SK-MEL-5 (cell line): ENCODE measurements at regions not wholly inside any gene's neighbourhood (a gene's known extent, or its start where the extent isn't known, plus 50 kb on each side); places are given as distances from the start of the nearest gene placed in this dataset.

Source experiments
- DNase-seq: peaks from one replicate; pipeline ENCODE4 v3.0.0-alpha.2; 2016; ENCODE audit warnings: low read depth, low spot score
- in situ Hi-C: cut with HindIII; loops from 2 replicates; pipeline ENCODE4 v1.10.0; 2016; ENCODE audit warnings: low sequenced_read_pairs, high pct_unique_total_duplicates, low pct_unique_long_range_greater_than_20kb

DNA sequence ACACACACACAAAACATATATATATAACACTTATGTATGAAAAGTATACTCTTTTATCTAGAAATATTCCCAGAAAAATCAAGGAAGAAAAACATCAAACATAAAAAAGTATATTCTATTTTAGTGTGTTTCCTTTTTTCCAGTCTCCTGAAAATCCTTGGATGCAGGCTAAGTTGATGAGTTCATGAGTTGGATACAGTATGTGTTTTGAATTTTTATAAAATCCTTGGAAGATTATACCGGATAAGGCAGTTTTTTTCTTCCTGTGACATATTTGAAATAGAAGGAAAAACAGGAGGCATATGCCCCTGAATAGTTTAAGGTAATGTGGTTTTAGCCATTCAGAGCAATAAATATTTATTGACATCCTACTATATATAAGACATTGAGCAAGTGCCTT lies 203.6 kb downstream of the SNX18 start:
- DNase-seq, result no peak
- in situ Hi-C loops, result no loop called here

DNA sequence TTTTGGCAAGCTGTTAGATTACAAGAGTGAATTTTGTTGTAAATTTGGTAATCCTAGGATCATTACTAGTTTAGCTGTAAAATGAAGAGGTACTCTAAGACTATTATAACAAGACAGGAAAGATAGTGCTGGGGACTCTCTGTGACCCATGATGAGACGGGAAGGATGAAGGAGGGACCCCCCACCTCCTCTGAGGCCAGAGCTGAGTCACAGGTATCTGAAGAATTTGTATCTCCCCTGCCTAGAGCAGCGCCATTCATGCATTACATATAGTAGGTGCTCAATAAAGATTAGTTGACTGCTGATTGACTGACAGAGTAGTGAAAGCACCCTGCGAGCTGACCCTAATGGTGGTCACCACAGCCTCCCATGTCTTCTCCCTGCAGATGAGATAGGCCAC lies 202.8 kb downstream of the SNX18 start:
- in situ Hi-C loops, result no loop called here
- no peak for DNase-seq

DNA sequence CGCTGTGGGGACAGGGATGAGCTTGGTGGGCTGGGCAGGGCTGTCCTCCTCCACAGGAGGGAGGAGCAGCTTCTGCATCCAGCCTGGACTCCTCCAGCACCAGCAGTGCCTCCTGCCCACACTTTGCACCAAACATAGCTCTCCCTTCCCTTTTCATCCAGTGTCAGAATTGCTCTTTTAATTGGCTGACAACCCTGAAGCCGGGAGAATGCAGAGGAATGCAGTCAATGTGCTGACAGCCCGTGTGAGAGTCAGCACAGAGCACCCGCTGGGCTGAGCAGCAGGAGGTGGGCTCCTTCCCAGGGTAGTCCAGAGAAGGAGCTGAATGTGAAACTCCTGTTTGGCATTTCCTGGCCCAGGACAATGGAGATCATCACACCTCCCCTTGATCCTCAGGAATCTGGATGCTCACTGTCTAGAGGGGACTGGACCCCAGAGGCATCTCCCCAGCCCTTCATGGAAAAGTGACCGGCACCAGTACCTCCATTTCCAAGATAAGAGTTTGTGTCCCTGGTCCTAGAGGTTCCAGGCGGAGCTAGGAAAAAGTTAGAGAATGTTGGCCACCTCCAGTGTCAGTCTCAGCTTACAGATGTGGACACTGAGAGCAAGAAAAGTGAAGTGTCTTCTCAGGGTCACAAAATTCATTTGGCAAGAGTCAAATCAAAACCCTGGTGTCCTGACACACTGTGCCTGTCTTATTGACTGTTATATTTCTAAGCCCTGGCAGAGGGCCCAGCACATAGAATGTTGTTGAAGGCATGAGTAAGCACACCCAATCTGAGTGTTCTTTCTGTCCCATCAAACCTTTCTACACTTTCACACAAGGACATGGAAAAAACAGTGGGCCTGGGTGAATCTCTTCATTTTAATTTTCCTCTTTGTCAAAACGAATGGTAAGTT lies 202.1 kb downstream of the SNX18 start:
- peak; percentile 16 for DNase-seq
- in situ Hi-C loops, result no loop called here

- in situ Hi-C loops, result no loop called here
- peak; percentile 86 for DNase-seq
Measured at GRCh38 chr5:54718656-54719055, 201.1 kb downstream of the SNX18 start.

- in situ Hi-C loops, result no loop called here
- no peak for DNase-seq
Measured at GRCh38 chr5:54717870-54718269, 200.3 kb downstream of the SNX18 start.

GRCh38 chr5:54717459-54717858 lies 199.9 kb downstream of the SNX18 start:
- no peak for DNase-seq
- in situ Hi-C loops, result no loop called here

GRCh38 chr5:54713923-54714581 lies 196.5 kb downstream of the SNX18 start:
- no peak for DNase-seq
- in situ Hi-C loops, result no loop called here

DNA sequence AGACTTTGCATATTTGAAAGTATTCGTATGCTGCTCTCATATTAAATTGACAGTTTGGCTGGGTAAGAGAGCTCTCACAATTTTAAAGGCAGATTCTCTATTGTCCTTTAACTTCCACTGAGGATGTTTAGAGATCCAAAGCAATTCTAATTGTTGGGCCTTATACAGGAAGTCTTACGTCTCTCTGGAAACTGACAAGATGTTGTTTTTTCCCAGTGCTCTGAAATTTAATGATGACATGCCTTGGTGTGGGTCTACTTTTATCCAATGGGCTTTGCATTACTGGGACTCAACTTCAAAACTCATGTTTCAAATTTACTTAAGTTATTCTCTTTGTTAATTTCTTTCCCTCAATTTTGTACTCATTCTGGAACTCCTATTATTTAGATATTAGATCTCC lies 191.5 kb downstream of the SNX18 start:
- in situ Hi-C loops, result no loop called here
- no peak for DNase-seq

- in situ Hi-C loops, result no loop called here
- DNase-seq, result peak; percentile 97
Measured at GRCh38 chr5:54707841-54708240, 190.3 kb downstream of the SNX18 start.

DNA sequence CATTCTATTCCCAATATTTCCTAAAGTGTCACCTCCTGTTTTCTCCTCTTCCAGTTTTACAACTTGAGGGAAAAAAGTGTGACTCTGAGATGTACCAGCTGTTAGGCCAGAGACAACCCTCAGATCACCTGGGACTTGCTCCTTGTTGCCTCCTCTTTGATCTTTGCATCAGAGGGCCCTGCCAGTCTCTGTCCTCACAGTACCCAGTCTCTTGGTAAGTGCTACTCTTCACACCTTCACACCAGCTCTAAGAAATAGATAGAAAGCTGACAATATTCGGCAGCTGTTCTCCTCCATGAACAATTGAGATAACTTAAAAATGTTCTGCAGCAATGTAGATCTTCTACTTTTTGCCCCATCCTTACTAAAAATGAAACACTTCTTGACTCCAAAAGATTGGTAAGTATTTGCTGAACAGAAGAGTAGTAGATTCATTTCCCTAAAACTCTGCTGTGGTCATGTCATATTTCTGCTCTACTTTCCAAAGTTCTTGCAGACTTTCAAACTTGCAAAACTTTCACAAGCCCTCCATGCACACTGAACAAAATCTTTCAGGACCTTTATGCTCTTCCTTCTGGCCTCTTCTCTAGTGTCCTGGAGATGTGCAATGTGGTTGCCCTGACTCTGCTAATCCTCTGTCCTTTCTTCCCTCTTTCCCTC lies 188.6 kb downstream of the SNX18 start:
- no peak for DNase-seq
- in situ Hi-C loops, result no loop called here

DNA sequence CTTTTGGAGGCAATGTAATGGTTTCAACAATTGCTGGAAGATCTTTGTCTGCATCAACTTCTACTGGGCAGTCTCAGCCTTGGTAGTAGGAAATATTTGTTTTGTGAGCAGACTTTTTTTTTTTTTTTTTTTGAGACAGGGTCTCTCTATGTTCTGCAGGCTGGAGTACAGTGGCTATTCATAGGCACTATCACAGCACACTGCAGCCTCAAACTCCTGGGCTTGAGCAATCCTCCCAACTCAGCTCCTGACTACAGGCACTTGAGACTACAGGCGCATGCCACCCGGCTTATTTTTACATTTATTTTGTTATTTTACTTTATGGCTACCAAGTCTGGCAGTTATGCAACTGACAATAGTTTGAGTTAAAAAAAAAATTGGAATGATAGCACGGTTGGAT lies 187.3 kb downstream of the SNX18 start:
- DNase-seq, result peak; percentile 61
- in situ Hi-C loops, result no loop called here

DNA sequence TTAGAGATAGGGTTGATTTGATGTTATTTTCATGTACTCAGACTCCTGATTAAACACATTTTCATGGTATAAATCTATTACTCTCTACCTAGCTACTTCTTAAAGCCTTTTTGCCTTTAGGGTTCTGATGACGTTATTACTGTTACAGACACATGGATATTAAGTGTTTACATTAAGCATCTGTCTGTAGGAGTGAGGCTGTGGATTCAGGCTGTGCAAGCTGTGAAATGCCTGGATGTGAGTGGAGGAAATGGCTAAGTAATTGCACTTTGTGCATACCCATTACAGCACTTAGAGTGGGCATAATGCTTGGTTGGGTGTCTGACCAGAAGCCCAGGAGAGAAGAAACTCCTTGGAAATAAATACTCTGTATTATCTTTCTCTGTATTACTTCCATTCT lies 186.8 kb downstream of the SNX18 start:
- DNase-seq, result no peak
- in situ Hi-C loops, result no loop called here

- no peak for DNase-seq
- in situ Hi-C loops, result no loop called here
Measured at GRCh38 chr5:54703565-54704255, 186.2 kb downstream of the SNX18 start.

DNA sequence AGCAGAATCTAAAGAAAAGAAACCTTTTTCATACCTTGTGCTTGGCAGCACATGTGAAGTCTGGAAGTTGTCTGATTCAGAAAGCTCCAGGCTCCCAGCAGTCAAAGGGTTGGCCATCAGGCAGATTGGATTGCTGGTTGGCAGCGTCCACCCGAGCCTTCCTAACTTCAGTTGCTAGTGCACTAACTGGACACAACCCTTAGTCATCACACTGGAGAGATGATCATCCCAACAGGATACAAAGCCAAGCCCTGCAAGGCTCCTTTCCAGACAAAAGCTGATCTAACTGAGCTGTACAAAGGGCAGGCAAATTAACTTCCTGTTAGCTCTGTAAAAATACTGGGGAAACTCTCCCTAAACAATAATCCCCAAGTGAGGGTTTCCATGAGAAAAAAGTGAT lies 185.6 kb downstream of the SNX18 start:
- in situ Hi-C loops, result no loop called here

DNA sequence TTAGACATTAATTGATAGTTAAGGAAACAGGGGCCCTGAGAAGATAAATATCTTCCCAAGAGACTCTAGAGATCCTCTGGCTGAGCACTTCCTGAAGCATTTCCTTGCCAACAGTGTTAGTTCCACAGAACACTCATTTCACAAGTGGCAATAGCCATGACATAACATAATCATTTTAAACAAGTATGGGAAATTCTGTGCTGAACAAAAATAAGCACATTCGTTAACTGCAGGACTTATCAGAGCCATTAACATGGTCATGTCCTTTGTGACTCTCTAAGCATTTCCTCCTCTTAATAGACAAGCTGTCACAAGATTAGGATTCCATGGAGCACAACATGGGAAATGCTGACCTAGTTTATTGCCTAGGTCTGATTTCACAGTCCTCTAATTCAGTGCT lies 184.9 kb downstream of the SNX18 start:
- peak; percentile 8 for DNase-seq
- in situ Hi-C loops, result no loop called here

More for the DNA sequence above, 185.6 kb downstream of the SNX18 start:
- DNase-seq, result no peak

GRCh38 chr5:54700986-54701578 lies 183.5 kb downstream of the SNX18 start:
- in situ Hi-C loops, result no loop called here
- peak; percentile 47 for DNase-seq

DNA sequence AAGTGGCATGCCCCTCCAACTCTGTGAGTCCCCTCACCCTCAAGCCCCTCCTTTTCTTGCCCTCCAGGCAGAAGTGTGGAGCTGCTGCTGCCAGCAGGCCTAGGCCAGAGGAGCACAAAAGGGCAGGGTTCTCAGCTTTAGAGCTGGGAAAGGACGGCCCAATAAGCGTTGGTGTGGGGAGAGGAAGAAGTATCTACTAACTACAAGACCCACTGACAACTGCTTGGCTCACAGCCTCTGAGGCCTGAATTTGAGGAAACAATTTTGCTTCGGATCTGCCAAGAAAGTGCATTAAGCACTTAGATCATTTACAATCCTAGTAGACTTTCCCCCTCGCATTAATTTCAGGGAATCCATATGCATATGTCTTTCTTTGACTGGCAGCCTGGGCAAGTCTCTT lies 179.4 kb downstream of the SNX18 start:
- in situ Hi-C loops, result no loop called here
- no peak for DNase-seq

DNA sequence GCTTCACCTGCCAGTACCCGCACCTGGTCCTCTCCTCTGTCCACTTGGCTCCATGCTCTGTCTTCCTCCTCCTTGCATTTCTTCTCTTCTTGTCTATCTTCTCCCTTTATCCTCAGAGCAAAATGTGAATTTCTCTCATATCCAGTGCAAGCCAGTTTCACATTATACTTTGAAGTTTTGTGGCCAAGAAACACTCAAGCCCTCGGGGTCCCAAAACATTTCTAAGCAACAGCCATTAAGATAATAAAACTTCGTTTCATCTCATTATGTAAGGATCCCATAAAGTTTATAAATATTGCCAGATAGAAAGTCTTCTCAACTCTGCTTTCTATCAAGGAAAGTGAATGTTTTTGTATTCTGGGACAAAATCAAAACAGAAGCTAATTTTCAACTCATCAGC lies 178.8 kb downstream of the SNX18 start:
- DNase-seq, result no peak
- in situ Hi-C loops, result no loop called here
